Ishikawa (cell line): ENCODE measurements at regions not wholly inside any gene's neighbourhood (a gene's known extent, or its start where the extent isn't known, plus 50 kb on each side); places are given as distances from the start of the nearest gene placed in this dataset.

ENCODE experiments used
- CREB1 ChIP-seq: IDR thresholded peaks from 2 replicates; pipeline ENCODE4 v1.6.1; 2012; ENCODE audit warnings: low read depth
- EGR1 ChIP-seq: IDR thresholded peaks from 2 replicates; pipeline ENCODE4 v1.6.1; 2012
- EP300 ChIP-seq: IDR thresholded peaks from 2 replicates; pipeline ENCODE4 v1.6.1; 2012; ENCODE audit warnings: borderline replicate concordance
- FOXM1 ChIP-seq: IDR thresholded peaks from 2 replicates; pipeline ENCODE4 v1.6.1; 2012; ENCODE audit warnings: low read depth, borderline replicate concordance
- RAD21 ChIP-seq: IDR thresholded peaks from 2 replicates; pipeline ENCODE4 v1.6.1; 2012; ENCODE audit warnings: low read depth
- REST ChIP-seq: IDR thresholded peaks from 2 replicates; pipeline ENCODE4 v1.6.1; 2012; ENCODE audit warnings: low read depth, mild to moderate bottlenecking
- TAF1 ChIP-seq: IDR thresholded peaks from 2 replicates; pipeline ENCODE4 v1.6.1; 2012; ENCODE audit warnings: low read depth, mild to moderate bottlenecking
- YY1 ChIP-seq: IDR thresholded peaks from 2 replicates; pipeline ENCODE4 v1.6.1; 2012; ENCODE audit warnings: low read depth
- TF ChIP-seq, protein P1 (sequence below): IDR thresholded peaks from 2 replicates; pipeline ENCODE4 v1.6.1; 2012

- TF ChIP-seq EP300 (no peak), TAF1 (no peak), REST (no peak), CREB1 (no peak), EGR1 (no peak), RAD21 (no peak), FOXM1 (no peak), YY1 (no peak)
- TF ChIP-seq, protein P1, sequence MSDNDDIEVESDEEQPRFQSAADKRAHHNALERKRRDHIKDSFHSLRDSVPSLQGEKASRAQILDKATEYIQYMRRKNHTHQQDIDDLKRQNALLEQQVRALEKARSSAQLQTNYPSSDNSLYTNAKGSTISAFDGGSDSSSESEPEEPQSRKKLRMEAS = no peak
These were observed 115.8 kb upstream of the ALKAL2 start for GRCh38 chr2:403682-404081.
